IPS DF 4.7 (cell line): ENCODE measurements at regions not wholly inside any gene's neighbourhood (a gene's known extent, or its start where the extent isn't known, plus 50 kb on each side); places are given as distances from the start of the nearest gene placed in this dataset.
"Not testable (repeated sequence)": the region's sequence is repeated elsewhere in the genome, so short reads cannot be mapped to it uniquely, and the experiment has no call there.

Experiments used
- DNase-seq: peaks from one replicate; pipeline ENCODE4 v3.0.0-alpha.2; 2013; ENCODE audit warnings: low spot score; ENCODE audit errors: extremely low read depth

DNA sequence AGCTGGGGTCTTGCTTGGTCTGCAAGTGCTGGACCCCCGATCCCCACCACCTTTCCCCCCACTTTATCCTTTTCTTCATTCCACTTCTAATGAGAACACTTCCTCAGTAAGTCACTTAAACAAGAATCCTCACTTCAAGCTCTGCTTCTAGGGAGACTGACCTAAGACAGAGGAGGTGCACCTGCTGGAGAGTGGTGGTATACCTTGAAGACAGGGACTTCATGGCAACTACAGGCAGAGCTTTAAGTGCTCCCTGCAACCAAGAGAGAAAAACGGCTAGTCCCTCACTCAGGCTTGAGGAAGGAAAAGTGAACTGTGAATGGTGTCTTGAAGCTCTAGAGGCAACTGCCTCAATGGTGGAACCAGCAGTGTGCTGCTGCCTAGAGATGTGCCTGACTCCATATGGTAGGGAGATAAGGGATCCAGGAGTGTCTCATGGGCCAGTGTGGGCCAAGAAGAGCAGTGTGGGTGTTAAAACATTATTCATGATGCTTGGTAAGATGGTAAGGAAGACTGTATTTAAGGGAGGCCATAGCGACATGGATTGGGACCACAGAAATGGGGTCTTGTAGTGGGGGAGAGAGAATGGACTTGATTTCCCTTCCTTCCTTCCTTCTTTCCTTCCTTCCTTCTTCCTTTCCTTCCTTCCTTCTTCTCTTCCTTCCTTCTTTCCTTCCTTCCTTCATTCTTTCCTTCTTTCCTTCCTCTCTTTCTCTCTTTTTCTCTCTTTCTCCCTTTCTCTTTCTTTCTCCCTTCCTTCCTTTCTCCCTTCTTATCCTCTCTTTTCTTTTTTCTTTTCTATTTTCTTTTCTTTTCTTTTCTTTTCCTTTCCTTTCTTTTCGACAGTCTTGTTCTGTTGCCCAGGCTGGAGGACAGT lies 96.2 kb upstream of the NAP1L1 start:
- DNase-seq, result no peak

DNA sequence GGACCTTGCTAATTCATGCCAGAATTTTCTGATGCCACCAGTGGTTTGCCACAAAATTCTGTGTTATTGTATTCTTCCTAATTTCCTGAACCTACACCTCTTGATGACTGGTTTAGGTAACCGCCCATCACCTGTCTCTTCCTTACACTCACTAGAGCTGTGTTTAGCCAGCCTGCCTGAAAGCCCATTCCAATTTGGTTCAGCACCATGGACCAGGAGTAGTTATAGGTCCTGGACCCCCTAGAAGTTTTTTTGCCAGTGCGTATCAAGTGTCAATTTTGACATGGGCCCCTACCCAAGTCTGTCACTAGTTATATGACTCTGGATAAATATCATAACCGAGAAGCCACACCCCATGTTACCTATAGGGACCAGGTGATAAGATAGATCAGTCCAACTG lies 94.0 kb upstream of the NAP1L1 start:
- DNase-seq, result no peak

DNA sequence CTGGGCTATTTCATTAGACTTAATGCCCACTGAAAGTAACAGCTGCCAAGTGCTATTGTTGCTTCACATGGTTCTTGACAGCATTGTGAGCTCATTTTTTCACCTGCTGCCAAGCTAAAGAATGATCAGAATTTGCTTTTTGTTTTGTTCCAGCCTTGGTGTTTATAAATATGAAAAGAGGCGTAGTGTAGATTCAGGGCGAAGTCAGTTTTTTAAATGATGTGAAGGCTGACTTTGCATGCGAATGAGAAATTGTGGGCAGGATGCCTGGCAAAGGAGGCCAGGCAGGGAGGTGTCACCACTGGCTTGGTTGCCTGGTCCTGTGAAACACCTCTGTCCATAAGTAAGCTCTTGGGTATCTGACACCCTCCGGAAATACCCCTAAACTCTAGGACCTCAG lies 93.3 kb upstream of the NAP1L1 start:
- DNase-seq, result no peak

DNA sequence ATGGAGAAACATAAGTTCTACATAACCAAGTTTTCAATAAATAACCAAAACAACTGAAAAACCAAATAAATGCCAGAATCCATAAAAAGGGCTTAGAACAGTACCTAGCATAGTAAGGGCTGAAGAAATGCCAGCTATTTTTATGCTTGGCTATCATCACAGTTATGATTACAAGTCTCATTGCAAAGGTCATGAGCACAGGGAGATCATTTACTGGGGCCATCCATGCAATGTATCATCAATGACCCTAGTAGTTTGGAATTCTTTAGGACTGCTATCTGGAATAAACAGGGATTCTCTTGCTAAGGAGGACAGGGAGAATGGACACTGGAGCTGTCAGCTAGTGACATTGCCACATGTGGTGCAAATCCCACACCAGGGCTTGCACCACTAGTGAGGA lies 92.5 kb upstream of the NAP1L1 start:
- DNase-seq, result no peak

DNA sequence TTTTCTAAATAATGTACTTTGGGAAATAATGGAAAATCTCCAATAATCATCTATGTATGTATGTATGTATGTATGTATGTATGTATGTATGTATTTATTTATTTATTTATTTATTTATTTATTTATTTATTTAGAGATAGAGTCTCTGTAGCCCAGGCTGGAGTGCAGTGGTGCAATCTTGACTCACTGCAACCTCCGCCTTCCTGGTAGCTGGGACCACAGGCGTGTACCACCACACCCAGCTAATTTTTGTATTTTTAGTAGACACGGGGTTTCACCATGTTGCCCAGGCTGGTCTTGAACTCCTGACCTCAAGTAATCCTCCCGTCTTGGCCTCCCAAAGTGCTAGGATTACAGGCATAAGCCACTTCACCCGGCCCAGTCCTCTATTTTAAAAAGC lies 91.5 kb upstream of the NAP1L1 start:
- not testable (repeated sequence) for DNase-seq

DNA sequence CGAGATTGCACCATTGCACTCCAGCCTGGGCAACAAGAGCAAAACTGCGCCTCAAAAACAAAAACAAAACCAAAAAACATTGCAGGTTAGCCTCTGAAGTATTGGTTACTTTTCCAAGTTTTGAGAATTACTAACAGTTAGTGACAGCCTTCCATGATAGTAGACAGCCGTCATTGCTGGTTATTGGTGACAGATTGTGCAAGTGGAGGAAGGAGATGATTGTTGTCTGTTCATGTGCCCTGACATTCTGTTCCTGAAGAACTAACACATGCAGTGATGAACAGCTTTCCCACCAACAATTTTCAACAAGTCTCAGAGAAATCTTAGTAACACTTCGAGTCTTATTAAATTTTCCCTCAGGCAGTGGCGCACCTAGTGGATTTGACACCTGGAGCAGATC lies 89.3 kb upstream of the NAP1L1 start:
- DNase-seq, result no peak

DNA sequence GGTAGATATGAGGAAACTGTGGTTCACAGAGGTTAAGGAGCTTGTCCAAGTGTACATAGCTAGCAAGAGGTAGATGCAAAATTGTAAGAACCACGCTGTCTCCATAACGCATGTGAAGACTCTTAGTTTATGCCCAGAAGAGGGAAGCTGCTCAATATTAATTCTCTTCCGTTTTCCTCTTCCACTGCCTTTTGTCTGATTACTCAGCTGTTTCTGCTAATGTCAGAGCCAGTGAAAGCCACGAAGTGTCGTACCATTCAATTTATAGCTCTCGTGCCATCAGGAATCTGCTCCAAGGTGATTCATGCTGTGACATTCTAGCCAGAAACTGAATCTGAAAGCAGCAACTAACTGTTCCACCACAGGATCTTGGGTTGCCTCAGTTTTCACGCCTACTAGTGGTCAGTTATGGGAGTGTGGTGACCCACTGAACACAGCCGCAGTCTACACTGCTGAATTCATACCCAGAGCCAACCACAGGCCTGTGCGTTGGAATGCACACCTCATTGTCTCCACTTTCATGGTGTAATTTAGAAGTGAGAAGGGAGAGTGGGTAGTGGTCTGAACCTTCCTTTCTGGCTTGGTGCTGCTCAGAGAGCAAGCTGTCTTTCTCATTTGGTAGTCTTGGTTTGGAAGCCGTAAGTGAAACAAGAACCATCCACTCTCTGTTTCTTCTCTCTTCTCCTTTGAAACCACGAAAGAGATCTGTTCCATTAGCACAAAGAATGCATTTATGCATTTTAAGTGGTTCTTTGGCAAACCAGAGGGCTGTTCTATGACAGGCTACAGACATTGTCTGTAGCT lies 74.2 kb upstream of the NAP1L1 start:
- peak; percentile 74 for DNase-seq

DNA sequence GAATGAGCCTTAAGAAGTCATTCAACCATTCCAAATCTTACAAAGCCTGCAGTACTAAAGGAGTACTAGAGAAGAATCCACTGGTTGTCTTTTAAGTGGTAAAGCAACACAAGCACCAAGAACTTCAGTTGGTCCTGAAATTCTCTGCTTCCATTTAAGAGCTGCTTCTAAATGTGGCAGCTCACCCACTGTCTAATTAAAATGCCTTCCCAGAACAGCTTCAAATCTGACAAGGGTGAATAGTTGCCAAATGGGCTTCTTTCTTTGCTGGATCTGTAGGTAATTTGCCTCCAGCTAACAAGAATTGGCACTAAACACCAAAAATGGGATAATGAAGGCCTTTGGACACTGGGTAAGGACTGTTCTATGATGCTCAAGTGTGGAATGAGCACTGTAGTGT lies 72.2 kb upstream of the NAP1L1 start:
- DNase-seq, result no peak

DNA sequence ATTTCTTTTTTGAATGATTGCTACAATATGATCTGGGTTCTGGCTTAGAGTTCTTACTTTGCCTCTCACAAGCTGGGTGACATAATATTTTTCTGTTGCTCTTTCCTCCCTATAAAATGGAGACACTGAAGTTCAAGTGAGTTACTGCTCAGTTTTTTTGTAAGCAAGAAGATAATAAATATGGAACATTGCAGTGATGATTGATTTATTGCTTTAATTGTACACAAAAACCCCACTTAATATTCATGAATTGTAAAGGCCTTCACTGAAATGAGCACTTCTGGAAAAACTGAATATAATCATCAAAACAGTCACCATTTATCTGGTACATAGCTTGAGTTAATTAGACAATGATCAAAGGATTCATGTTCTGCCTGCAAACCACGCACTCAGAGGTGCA lies 71.8 kb upstream of the NAP1L1 start:
- no peak for DNase-seq

DNA sequence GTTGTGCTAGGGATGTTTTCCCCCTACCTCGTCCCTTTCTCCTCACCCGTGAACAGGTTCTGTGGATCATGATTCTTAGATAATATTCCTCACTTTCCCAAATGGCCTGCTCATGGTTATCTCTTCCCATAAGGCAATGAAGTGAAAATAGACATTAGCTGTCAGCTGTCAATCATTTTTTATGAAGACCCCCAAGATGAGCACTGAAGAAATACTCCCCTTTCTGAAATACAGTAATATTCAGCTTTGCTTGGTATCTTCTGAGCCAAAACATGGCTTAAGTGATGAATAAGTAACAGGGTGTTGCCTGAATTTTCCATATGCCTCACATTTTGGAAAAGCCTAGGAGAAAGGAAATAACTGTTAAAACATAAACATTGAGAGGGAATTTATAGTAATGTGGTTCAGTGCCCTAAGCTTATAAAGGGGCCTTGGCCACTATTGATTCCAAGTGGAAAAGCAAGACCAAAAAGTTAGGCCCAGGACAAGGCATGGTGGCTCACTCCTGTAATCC lies 70.7 kb upstream of the NAP1L1 start:
- DNase-seq, result no peak

DNA sequence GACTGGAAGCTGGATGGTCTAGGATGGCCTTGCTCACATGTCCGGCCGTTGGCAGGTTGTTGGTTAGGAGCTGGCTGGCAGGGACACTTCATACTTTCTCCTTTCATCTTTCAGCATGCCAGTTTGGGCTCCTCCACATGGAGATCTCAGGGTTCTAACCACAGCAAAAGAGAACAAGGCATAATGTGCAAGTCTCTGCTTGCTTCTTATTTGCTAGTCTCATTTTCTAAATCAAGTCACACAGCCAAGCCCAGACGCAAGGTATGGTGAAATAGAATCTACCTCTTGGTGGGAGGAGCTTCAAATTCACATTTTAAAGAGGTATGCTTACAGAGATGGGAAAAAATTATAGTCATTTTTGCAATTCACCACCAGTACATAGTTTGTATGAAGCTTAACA lies 69.1 kb upstream of the NAP1L1 start:
- no peak for DNase-seq

DNA sequence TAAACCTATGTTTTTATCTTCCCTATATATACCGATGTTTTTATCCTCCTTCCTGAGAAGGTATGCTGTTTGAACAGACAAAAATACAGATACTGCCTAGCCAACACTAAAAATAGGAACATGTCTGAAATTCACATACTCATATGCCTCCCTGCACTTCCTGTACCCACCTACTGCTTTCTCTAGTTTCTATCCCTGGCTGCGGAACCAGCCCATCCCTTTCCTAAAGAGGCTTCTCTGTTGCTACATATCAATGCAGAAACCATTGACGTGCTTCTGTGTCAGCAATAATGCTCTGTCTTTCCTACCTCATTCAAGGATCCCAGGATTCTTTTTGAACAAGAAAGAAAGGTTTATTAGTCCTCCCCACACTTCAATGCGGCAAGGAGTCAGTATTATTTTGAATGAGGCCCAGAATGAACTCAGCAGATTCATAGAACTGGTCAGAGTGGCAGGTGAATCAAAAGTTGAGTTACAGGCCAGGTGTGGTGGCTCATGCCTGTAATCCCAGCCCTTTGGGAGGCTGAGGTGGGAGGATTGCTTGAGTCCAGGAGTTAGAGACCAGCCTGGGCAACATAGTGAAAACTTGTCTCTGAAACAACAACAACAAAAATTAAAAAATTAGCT lies 67.8 kb upstream of the NAP1L1 start:
- DNase-seq, result no peak

DNA sequence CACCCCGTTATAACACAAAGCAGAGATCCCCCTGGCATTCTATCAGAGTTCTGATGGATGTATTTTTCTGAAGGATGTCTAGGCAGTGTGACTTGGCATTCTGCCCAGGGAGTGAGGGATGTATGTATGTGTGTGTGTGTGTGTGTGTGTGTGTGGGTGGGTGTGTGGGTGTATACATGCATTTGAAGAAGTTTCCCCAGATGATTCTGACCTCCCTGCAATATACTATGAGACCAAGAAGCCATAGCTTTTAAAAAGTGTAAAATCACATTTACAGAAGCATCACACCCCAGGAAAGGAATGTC lies 59.7 kb upstream of the NAP1L1 start:
- DNase-seq, result no peak

DNA sequence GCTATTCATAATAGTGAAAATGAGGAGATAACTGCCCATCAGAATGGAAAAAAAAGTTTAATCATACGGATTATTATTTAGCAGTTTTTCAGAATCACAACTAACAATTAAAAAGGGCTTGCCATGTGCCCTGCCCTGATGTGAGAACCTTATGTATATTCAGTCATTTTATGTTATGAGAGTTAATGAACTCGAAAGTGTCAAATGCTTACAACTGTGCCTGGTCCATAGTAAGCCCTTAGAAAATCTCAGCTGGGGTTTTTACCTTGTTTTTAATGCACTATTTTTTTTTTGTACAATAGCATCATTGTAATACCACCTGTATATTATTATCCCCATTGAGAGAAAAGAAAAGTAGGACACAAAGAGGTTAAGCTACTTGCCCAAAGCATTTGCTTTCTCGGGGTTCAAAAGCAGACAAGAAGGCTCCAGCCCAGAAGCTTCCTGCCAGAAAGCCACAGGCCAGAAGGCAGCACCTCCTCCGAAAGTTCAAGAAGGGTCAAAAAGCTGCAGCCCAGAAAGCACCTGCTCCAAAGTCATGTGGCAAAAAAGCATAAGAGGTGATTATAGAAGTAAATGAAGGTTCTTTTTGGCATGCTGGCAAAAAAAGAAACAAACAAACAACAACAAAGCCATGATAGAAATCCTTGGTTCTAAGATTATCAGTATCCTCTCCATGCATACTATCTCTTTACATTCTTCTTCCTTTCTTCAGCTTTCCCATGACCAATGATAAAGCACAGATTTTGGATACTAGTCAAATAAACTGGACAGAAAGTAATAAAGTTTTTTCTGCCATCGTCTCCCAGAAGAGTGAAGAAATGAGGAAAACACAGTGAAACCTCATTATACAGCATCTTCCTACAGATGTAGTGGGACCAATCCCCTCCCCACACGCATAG lies 59.1 kb upstream of the NAP1L1 start:
- DNase-seq, result no peak

DNA sequence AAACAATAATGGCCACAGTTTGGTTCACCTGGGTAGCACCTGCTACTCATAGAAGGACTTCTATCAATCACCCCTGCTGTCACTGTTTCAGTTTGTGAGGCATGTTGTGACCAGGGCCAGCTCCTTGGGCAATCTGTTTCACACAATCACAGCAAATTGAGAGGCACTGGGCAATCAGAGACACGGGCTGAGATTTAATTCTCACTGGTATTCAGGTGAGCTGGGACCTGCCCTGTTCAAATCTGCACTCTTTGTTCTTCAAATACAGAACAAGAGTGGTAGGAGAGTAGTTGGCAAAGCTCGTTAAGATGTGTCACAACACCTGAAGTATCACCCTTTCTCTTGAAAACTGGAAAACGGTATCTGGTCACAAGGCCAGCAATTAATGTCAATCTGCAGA lies 57.8 kb upstream of the NAP1L1 start:
- no peak for DNase-seq

DNA sequence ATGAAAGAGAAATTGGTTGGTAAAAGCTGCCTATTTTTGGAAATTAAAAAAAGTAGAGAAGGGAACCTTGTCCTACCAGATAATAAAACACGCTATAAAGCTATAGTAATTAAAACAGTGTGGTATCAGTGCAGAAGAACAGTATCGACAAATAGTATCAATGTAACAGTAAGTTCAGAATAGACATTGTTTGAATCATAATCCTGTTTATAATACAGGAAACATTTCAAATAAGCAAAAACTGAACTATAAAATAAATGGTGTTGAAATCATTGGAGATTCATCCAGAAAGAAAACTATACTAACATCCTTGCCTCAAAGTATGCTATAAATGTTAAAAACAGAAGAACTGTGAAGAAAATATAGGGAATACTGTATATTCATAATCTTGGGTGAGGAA lies 54.2 kb upstream of the NAP1L1 start:
- no peak for DNase-seq

DNA sequence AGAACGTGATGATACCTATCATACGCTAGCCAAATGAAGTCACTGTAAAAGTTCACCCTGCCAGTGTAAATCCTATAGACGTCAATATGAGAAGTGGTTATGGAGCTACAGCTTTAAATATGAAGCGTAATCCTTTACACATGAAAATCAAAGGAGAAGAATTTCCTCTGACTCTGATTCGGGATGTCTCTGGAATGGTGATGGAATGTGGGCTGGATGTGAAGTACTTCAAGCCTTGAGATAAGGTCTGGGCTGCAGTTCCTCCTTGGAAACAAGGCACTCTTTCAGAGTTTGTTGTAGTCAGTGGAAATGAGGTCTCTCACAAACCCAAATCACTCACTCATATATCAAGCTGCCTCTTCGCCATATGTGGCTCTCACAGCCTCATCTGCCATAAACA lies 53.1 kb upstream of the NAP1L1 start:
- no peak for DNase-seq

DNA sequence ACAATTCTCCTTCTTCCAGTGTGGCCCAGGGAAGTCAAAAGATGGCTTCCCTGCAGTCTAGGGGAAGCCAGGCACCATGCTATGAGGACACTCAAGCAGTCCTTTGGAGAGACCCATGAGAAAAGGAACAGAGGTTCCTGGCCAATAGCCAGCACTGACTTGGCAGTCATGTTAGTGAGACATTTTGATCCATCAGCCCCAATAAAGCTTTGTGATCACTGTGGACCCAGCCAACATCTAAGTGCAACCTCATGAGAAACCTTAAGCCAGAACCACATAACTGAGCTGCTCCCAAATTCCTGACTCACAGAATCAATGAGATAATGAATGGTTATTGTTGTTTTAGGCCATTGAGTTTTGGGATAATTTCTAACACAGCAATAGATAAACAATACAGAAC lies 51.0 kb upstream of the NAP1L1 start:
- no peak for DNase-seq
